Kidney (tissue), 13 donors: ENCODE measurements at regions not wholly inside any gene's neighbourhood (a gene's known extent, or its start where the extent isn't known, plus 50 kb on each side); places are given as distances from the start of the nearest gene placed in this dataset.

Source experiments
- DNase-seq, 5 donors: peaks; one replicate each; pipeline ENCODE4 v3.0.0-alpha.2; 2013 to 2020
- FAIRE-seq: peaks from 2 replicates; lab custom pipeline; 2012; peaks lifted over from hg19 to GRCh38; lab: Jason Lieb, UNC
- H3K27ac ChIP-seq, 2 donors: one replicate each; pipeline ENCODE4 v1.7.0; 2013; ENCODE audit warnings: low read depth in 2 of 2, low read length in 2 of 2, inconsistent platforms in 1 of 2
- H3K27me3 ChIP-seq: one replicate; pipeline ENCODE4 v1.7.1; 2013; ENCODE audit warnings: low read length, inconsistent platforms; ENCODE audit not compliant: control insufficient read depth, insufficient read depth
- H3K36me3 ChIP-seq, 3 donors: one replicate each; pipeline versions ENCODE4 v1.7.0 to v1.7.1; 2013; ENCODE audit warnings: low read length in 3 of 3, control low read depth in 1 of 3, inconsistent platforms in 1 of 3; ENCODE audit not compliant: insufficient read depth in 3 of 3, control insufficient read depth in 2 of 3
- H3K4me1 ChIP-seq, 3 donors: one replicate each; pipeline versions ENCODE4 v1.7.0 to v1.7.1; 2013; ENCODE audit warnings: low read length in 3 of 3, inconsistent platforms in 1 of 3, low read depth in 1 of 3; ENCODE audit not compliant: control insufficient read depth in 2 of 3, insufficient read depth in 2 of 3
- H3K4me3 ChIP-seq, 3 donors: one replicate each; pipeline versions ENCODE4 v1.7.0 to v1.8.1; 2013; ENCODE audit warnings: low read length in 3 of 3, control low read depth in 1 of 3, inconsistent platforms in 1 of 3
- H3K9ac ChIP-seq, 3 donors: one replicate each; pipeline versions ENCODE4 v1.7.0 to v1.7.1; 2013; ENCODE audit warnings: low read length in 3 of 3, control low read depth in 1 of 3, inconsistent platforms in 1 of 3
- H3K9me3 ChIP-seq, 3 donors: one replicate each; pipeline versions ENCODE4 v1.7.0 to v1.7.1; 2013; ENCODE audit warnings: low read length in 3 of 3, control low read depth in 1 of 3, inconsistent platforms in 1 of 3; ENCODE audit not compliant: control insufficient read depth in 2 of 3, insufficient read depth in 1 of 3
- intact Hi-C: fragments of 100-400 bp; cut with DNase I; formaldehyde crosslinking; loops from one replicate; pipeline ENCODE4 v1.11.1; 2022
- TF ChIP-seq, protein P1 (sequence below): IDR thresholded peaks from 3 replicates; pipeline ENCODE4 v1.5.1; 2012; ENCODE audit warnings: mild to moderate bottlenecking, moderate library complexity, borderline replicate concordance; ENCODE audit not compliant: insufficient read depth; ENCODE audit errors: extremely low read depth
- donor health status: control.
- donor health status: control.
- donor health status: control.
- donor health status: control.
- donor health status: control.
- donor health status: DM: yes; HTN: yes; CAD: no.
- donor health status: Normal renal cell carcinoma (clear cell type).

DNA sequence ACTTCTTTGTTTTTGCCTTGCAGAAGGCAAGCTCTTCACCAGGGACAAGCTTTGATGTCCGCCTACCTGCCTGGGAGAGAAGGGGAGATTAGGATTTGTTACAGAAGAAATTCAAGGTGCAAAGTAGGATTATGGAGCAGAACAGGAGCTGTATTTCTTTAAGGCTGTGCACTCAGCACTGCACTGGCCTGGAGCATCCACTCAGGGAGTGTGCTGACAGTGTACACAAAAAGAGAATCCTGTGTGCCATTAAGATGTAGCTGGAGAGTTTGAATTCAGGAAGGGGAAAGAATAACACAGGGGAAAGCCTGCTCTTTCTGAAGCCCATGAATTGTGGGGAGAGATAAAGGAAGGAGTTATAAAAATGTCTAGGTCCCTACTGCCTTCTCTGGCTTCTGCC lies 137.7 kb upstream of the ETS2 start:
- FAIRE-seq, result no peak
- intact Hi-C loops, result no loop called here
- Histone ChIP-seq H3K9ac (no peak overlapping the region), H3K36me3 (no peaks in the 10 kb centered on the region), H3K4me1 (no peaks in the 10 kb centered on the region), H3K27ac (no peak overlapping the region), H3K9me3 (no peaks in the 10 kb centered on the region), H3K27me3 (no peaks in the 10 kb centered on the region), H3K4me3 (no peak overlapping the region)
- DNase-seq, result no peak
- TF ChIP-seq, protein P1, sequence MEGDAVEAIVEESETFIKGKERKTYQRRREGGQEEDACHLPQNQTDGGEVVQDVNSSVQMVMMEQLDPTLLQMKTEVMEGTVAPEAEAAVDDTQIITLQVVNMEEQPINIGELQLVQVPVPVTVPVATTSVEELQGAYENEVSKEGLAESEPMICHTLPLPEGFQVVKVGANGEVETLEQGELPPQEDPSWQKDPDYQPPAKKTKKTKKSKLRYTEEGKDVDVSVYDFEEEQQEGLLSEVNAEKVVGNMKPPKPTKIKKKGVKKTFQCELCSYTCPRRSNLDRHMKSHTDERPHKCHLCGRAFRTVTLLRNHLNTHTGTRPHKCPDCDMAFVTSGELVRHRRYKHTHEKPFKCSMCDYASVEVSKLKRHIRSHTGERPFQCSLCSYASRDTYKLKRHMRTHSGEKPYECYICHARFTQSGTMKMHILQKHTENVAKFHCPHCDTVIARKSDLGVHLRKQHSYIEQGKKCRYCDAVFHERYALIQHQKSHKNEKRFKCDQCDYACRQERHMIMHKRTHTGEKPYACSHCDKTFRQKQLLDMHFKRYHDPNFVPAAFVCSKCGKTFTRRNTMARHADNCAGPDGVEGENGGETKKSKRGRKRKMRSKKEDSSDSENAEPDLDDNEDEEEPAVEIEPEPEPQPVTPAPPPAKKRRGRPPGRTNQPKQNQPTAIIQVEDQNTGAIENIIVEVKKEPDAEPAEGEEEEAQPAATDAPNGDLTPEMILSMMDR, result no peak

DNA sequence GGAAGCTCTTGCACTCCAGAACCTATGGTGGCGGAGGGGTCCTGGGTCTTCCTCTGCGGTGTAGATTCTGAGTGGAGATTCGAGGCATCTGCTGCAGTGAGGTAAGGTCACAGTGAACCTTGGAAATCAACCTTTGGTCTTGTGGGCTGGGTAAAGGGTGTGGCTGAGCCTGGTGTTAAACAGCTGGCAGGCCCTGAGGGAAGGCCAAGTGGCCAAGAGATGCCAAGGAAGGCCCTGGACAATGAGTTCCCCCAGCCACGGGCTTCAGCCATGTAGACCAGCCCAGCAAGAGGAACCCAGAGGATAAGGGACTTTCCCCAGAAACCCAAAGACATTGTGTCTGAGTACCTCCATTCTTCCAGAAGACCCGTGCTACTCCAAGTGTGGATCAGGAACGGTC lies 137.2 kb upstream of the ETS2 start:
- Histone ChIP-seq H3K9ac (no peak overlapping the region), H3K27ac (no peak overlapping the region), H3K9me3 (no peaks in the 10 kb centered on the region), H3K4me1 (no peaks in the 10 kb centered on the region), H3K36me3 (no peaks in the 10 kb centered on the region), H3K27me3 (no peaks in the 10 kb centered on the region), H3K4me3 (no peak overlapping the region)
- TF ChIP-seq, protein P1, result no peak
- intact Hi-C loops, result no loop called here
- FAIRE-seq, result no peak
- DNase-seq, result no peak

DNA sequence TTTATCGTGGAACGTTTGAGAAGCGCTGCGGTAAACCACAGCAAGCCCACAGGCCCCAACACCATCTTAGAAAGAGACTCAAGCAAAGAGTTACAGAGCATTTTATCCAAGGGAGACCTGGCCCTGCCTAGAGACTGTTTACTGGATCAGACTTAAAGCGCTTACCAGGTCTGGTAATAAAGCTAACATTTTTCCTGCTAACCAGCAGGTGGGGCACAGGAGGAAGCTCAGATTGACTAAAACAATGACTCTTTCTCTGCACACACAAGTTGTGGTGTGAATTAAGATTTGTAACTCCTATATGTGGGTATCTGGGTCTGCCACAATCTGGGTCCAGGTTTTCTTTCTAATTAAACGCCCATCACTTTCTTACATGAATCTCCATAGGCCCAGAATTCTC lies 136.5 kb upstream of the ETS2 start:
- intact Hi-C loops, result no loop called here
- TF ChIP-seq, protein P1, result peak; percentile 39
- Histone ChIP-seq H3K36me3 (no peaks in the 10 kb centered on the region), H3K4me3 (no peak overlapping the region), H3K27me3 (no peaks in the 10 kb centered on the region), H3K27ac (no peak overlapping the region), H3K4me1 (no peaks in the 10 kb centered on the region), H3K9ac (no peak overlapping the region), H3K9me3 (no peaks in the 10 kb centered on the region)
- no peak for FAIRE-seq
- DNase-seq, result peak in 2 of 5 donors; percentile 18 to 59

DNA sequence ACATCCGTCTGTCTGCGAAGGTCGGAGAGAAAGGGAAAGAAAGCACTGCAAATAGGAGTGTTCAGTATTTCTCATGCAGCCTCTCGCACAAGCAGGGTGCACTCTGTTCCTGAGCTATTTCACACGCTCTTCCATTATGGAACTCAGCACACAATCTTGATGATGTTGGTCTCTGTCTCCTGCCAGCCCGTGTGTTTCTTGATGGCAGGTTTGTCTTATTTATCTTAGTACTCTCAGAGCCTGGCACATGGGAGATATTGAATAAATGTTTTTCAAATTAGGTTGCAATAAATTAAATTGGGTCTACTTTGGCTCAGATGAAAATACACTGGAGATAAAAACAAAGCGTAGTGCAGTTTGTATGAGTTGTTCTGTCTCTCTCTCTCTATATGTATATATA lies 134.9 kb upstream of the ETS2 start:
- TF ChIP-seq, protein P1, result no peak
- no peak for FAIRE-seq
- DNase-seq, result no peak

More for the DNA sequence above, 134.9 kb upstream of the ETS2 start:
- Histone ChIP-seq H3K36me3 (no peaks in the 10 kb centered on the region), H3K4me1 (no peaks in the 10 kb centered on the region), H3K4me3 (no peak overlapping the region), H3K9me3 (no peaks in the 10 kb centered on the region), H3K9ac (no peak overlapping the region), H3K27ac (no peak overlapping the region), H3K27me3 (no peaks in the 10 kb centered on the region)
- intact Hi-C loops, result no loop called here
